ENCODE measurements at regions not wholly inside any gene's neighbourhood (a gene's known extent, or its start where the extent isn't known, plus 50 kb on each side); places are given as distances from the start of the nearest gene placed in this dataset.

- no peak overlapping the region for H3K4me3 ChIP-seq (ENCODE audit: low read depth, low read length)
- no peak for TF ChIP-seq CTCF (IDR thresholded peaks at IDR 0.05; ENCODE audit: borderline replicate concordance, insufficient read depth, low read depth, low read length)
Measured at GRCh38 chr3:5401002-5401401, 213.5 kb downstream of the EDEM1 start.

- TF ChIP-seq CTCF (IDR thresholded peaks at IDR 0.05; ENCODE audit: borderline replicate concordance, insufficient read depth, low read depth, low read length), result no peak
Measured at GRCh38 chr3:5404718-5405117, 217.2 kb downstream of the EDEM1 start.

GRCh38 chr3:5411786-5412185, 224.3 kb downstream of the EDEM1 start:
- H3K4me3 ChIP-seq (ENCODE audit: low read depth, low read length), result no peak overlapping the region

More at GRCh38 chr3:5404718-5405117, 217.2 kb downstream of the EDEM1 start:
- no peak overlapping the region for H3K4me3 ChIP-seq (ENCODE audit: low read depth, low read length)

GRCh38 chr3:5423076-5423475, 235.6 kb downstream of the EDEM1 start:
- TF ChIP-seq CTCF (IDR thresholded peaks at IDR 0.05; ENCODE audit: borderline replicate concordance, insufficient read depth, low read depth, low read length), result no peak
- H3K4me3 ChIP-seq (ENCODE audit: low read depth, low read length), result no peak overlapping the region

More at GRCh38 chr3:5411786-5412185, 224.3 kb downstream of the EDEM1 start:
- TF ChIP-seq CTCF (IDR thresholded peaks at IDR 0.05; ENCODE audit: borderline replicate concordance, insufficient read depth, low read depth, low read length), result no peak

- TF ChIP-seq CTCF (IDR thresholded peaks at IDR 0.05; ENCODE audit: borderline replicate concordance, insufficient read depth, low read depth, low read length), result no peak
- no peak overlapping the region for H3K4me3 ChIP-seq (ENCODE audit: low read depth, low read length)
Measured at GRCh38 chr3:5423523-5423922, 236.0 kb downstream of the EDEM1 start.

- no peak for TF ChIP-seq CTCF (IDR thresholded peaks at IDR 0.05; ENCODE audit: borderline replicate concordance, insufficient read depth, low read depth, low read length)
- no peak overlapping the region for H3K4me3 ChIP-seq (ENCODE audit: low read depth, low read length)
Measured at GRCh38 chr3:5425371-5425770, 237.9 kb downstream of the EDEM1 start.

GRCh38 chr3:5426094-5426883, 238.8 kb downstream of the EDEM1 start:
- H3K4me3 ChIP-seq (ENCODE audit: low read depth, low read length), result no peak overlapping the region
- TF ChIP-seq CTCF (IDR thresholded peaks at IDR 0.05; ENCODE audit: borderline replicate concordance, insufficient read depth, low read depth, low read length), result peak; percentile 89
